HEK293T (cell line): ENCODE measurements at regions not wholly inside any gene's neighbourhood (a gene's known extent, or its start where the extent isn't known, plus 50 kb on each side); places are given as distances from the start of the nearest gene placed in this dataset.

ENCODE experiments used
- BHLHE40 ChIP-seq: fragments of 450-650 bp; IDR thresholded peaks from 2 replicates; pipeline ENCODE4 v1.6.1; 2016; ENCODE audit warnings: mild to moderate bottlenecking, moderate library complexity, borderline replicate concordance
- CTBP1 ChIP-seq: fragments of 450-650 bp; IDR thresholded peaks from 2 replicates; pipeline ENCODE4 v1.6.1; 2016; ENCODE audit warnings: borderline replicate concordance
- ELF4 ChIP-seq: fragments of 450-650 bp; IDR thresholded peaks from 2 replicates; pipeline ENCODE4 v1.6.1; 2017; ENCODE audit warnings: antibody characterized with exemption
- FOXK2 ChIP-seq: fragments of 450-650 bp; IDR thresholded peaks from 2 replicates; pipeline ENCODE4 v1.6.1; 2016; ENCODE audit warnings: mild to moderate bottlenecking
- HDGF ChIP-seq: fragments of 450-650 bp; IDR thresholded peaks from 2 replicates; pipeline ENCODE4 v1.6.1; 2017; ENCODE audit warnings: antibody characterized with exemption, borderline replicate concordance
- L3MBTL2 ChIP-seq: fragments of 450-650 bp; conservative IDR thresholded peaks from 2 replicates; pipeline ENCODE4 v1.6.1; 2016; ENCODE audit warnings: mild to moderate bottlenecking
- LEF1 ChIP-seq: fragments of 450-650 bp; IDR thresholded peaks from 2 replicates; pipeline ENCODE4 v1.6.1; 2017; ENCODE audit warnings: mild to moderate bottlenecking, borderline replicate concordance
- PKNOX1 ChIP-seq: fragments of 450-650 bp; IDR thresholded peaks from 2 replicates; pipeline ENCODE4 v1.6.1; 2016
- SUZ12 ChIP-seq: fragments of 450-650 bp; IDR thresholded peaks from 2 replicates; pipeline ENCODE4 v1.6.1; 2016; ENCODE audit warnings: mild to moderate bottlenecking

GRCh38 chr3:159062734-159063410, 261.0 kb downstream of the MFSD1 start:
- no peak for TF ChIP-seq PKNOX1
- no peak for TF ChIP-seq SUZ12
- TF ChIP-seq LEF1: no peak
- no peak for TF ChIP-seq CTBP1
- TF ChIP-seq HDGF: no peak
- TF ChIP-seq ELF4: no peak
- TF ChIP-seq BHLHE40: no peak
- TF ChIP-seq FOXK2: no peak
- TF ChIP-seq L3MBTL2: no peak
